ENCODE measurements at regions not wholly inside any gene's neighbourhood (a gene's known extent, or its start where the extent isn't known, plus 50 kb on each side); places are given as distances from the start of the nearest gene placed in this dataset.

DNA sequence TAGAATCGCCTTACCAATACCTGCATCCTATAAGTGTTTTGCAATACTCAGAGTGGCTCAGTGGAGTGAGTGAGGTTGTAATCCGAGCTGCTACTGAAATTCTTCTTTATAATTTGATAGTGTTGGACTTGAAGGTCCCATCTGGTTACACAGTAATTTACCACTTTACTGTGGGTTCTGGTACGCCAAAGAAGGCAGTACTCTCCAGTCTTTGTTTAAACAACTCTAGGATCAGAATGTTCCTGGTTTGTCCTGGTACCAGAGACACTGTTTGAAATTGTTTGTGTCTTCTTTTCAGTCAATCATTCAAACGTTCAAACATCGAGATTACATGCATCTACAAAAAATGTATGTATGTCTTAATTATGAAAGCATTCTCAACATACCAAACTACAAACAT is 51.3 kb upstream of the AMN1 start:
- Histone ChIP-seq H3K4me3 (no peak overlapping the region), H3K36me3 (no peaks in the 10 kb centered on the region), H3K4me1 (no peaks in the 10 kb centered on the region), H3K9me3 (no peaks in the 10 kb centered on the region), H3K27ac (no peak overlapping the region), H3K27me3 (no peaks in the 10 kb centered on the region)
- no peak for ATAC-seq (ENCODE audit: low FRiP score in 2 of 2)
- WGBS, 2 donors: 77 to 87% methylated on average over 5 of the region's 5 CpGs
- TF ChIP-seq EP300 (IDR thresholded peaks at IDR 0.05) (no peak), POLR2AphosphoS5 (IDR thresholded peaks at IDR 0.05) (no peak), POLR2A (IDR thresholded peaks at IDR 0.05) (no peak)
- TF ChIP-seq, protein P1, sequence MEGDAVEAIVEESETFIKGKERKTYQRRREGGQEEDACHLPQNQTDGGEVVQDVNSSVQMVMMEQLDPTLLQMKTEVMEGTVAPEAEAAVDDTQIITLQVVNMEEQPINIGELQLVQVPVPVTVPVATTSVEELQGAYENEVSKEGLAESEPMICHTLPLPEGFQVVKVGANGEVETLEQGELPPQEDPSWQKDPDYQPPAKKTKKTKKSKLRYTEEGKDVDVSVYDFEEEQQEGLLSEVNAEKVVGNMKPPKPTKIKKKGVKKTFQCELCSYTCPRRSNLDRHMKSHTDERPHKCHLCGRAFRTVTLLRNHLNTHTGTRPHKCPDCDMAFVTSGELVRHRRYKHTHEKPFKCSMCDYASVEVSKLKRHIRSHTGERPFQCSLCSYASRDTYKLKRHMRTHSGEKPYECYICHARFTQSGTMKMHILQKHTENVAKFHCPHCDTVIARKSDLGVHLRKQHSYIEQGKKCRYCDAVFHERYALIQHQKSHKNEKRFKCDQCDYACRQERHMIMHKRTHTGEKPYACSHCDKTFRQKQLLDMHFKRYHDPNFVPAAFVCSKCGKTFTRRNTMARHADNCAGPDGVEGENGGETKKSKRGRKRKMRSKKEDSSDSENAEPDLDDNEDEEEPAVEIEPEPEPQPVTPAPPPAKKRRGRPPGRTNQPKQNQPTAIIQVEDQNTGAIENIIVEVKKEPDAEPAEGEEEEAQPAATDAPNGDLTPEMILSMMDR (IDR thresholded peaks at IDR 0.05): no peak
- DNase-seq: no peak

DNA sequence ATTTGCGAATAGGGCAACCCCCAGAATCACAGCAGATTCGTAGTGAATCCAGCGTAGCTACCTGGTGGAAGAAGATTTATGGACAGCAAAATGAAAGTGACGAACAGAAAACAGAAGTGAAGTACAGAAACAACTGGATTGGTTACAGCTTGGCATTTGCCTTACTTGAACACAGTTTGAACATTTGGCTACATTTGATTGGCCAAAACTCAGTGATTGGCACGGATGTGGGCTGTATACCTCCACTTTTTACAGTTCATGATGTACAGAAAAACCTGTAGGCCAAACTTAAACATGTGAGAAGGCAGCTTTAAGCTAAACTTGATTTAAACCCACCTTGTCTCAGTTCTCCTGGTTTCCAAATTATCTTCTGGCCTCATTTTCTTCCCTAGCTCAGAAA is 49.9 kb upstream of the AMN1 start:
- TF ChIP-seq POLR2AphosphoS5 (IDR thresholded peaks at IDR 0.05) (no peak), POLR2A (IDR thresholded peaks at IDR 0.05) (no peak)
- Histone ChIP-seq H3K4me1 (no peaks in the 10 kb centered on the region), H3K36me3 (no peaks in the 10 kb centered on the region), H3K27me3 (no peaks in the 10 kb centered on the region), H3K27ac (no peak overlapping the region), H3K9me3 (no peaks in the 10 kb centered on the region), H3K4me3 (no peak overlapping the region)
- no peak for DNase-seq
- ATAC-seq (ENCODE audit: low FRiP score in 2 of 2): no peak
- WGBS, 2 donors: 84 to 85% methylated on average over 5 of the region's 5 CpGs

Small RNA genes lying in the stretch of these regions (small RNA-seq; reads per million reads assigned to genes)
- 0 reads per million in 4 donors for gene RF00402
- gene RNU6-1069P: 0 reads per million in 4 donors

All from upper lobe of left lung (tissue), 6 donors.